ENCODE measurements at regions not wholly inside any gene's neighbourhood (a gene's known extent, or its start where the extent isn't known, plus 50 kb on each side); places are given as distances from the start of the nearest gene placed in this dataset.

- Mint-ChIP-seq H3K4me3 (no peak overlapping the region), H3K9me3 (no peaks in the 10 kb centered on the region), H3K4me1 (peaks cover 16 to 18% of the 10 kb centered on the region in 2 experiments), H3K27me3 (ENCODE audit: low read depth) (peaks cover 4% of the 10 kb centered on the region; the same call in 1 of the 2 replicates), H3K36me3 (ENCODE audit: insufficient read depth in 1 of 3, low read depth in 3 of 3) (no peaks in the 10 kb centered on the region), H3K27ac (no peak overlapping the region; a peak in 1 of 7 replicates)
- Histone ChIP-seq H4K91ac (ENCODE audit: insufficient read length, low read depth, low read length) (no peak overlapping the region), H2BK5ac (ENCODE audit: insufficient read length, low read length) (no peak overlapping the region), H3K4me1 (ENCODE audit: insufficient read depth, low read length) (no peaks in the 10 kb centered on the region; the same call in 1 of the 2 replicates), H3K56ac (ENCODE audit: insufficient read length, low read depth, low read length) (no peak overlapping the region), H4K5ac (ENCODE audit: insufficient read length, low read depth, low read length) (no peak overlapping the region), H3K9ac (ENCODE audit: extremely low read depth, insufficient read length, low read length) (no peak overlapping the region), H3K27ac (ENCODE audit: insufficient read length, low read depth, low read length) (no peak overlapping the region), H4K8ac (replicated peaks; ENCODE audit: insufficient read length, low read depth, low read length) (no peak overlapping the region), H3K4me2 (ENCODE audit: insufficient read depth, insufficient read length, low read length) (no peak overlapping the region), H4K20me1 (ENCODE audit: control insufficient read depth, insufficient read depth, insufficient read length) (no peaks in the 10 kb centered on the region), H3K18ac (ENCODE audit: insufficient read length, low read depth, low read length) (no peak overlapping the region), H3K79me2 (ENCODE audit: insufficient read depth, low read length) (no peaks in the 10 kb centered on the region), H2AK5ac (ENCODE audit: insufficient read length, low read length) (no peak overlapping the region), H2AFZ (ENCODE audit: low read length) (no peak overlapping the region), H2BK15ac (ENCODE audit: low read depth, low read length) (no peak overlapping the region), H2BK120ac (ENCODE audit: low read depth, low read length, poor library complexity, severe bottlenecking) (no peak overlapping the region), H3T11ph (ENCODE audit: low read length) (no peak overlapping the region), H3K14ac (ENCODE audit: insufficient read depth, low read length) (no peak overlapping the region), H3K4ac (ENCODE audit: low read depth, low read length) (no peak overlapping the region), H3K9me3 (ENCODE audit: control insufficient read depth, low read depth, low read length) (no peaks in the 10 kb centered on the region), H2BK12ac (ENCODE audit: insufficient read length, low read depth, low read length) (no peak overlapping the region), H3K27me3 (ENCODE audit: insufficient read depth, low read length) (no peaks in the 10 kb centered on the region), H3K23ac (ENCODE audit: insufficient read length, low read depth, low read length) (no peak overlapping the region), H3K23me2 (ENCODE audit: insufficient read length, low read depth, low read length, poor library complexity, severe bottlenecking) (no peaks in the 10 kb centered on the region), H2BK20ac (ENCODE audit: low read depth, low read length, poor library complexity, severe bottlenecking) (no peak overlapping the region), H3K79me1 (ENCODE audit: insufficient read depth, low read depth, low read length, poor library complexity, severe bottlenecking) (no peaks in the 10 kb centered on the region)
- WGBS (ENCODE audit: extremely low coverage, insufficient read length, low lambda C conversion rate) = no CpG with 5 or more reads among the region's 2 CpGs
- DNase-seq = no peak
- no peak for TF ChIP-seq CTCF (conservative IDR thresholded peaks at IDR 0.05)
Observed at GRCh38 chr19:31109636-31110035, 239.6 kb downstream of the TSHZ3 start.

Measured in H9 (cell line).